Trophoblast cell (in vitro differentiated cells and primary cell): ENCODE measurements at regions not wholly inside any gene's neighbourhood (a gene's known extent, or its start where the extent isn't known, plus 50 kb on each side); places are given as distances from the start of the nearest gene placed in this dataset.

Source experiments
- DNase-seq, 2 donors: peaks; one replicate each; pipeline ENCODE4 v3.0.0-alpha.2; 2016
- H2AFZ ChIP-seq: 2 replicates; pipeline ENCODE4 v1.6.1; 2013; ENCODE audit warnings: low read length, moderate library complexity, mild to moderate bottlenecking; ENCODE audit not compliant: insufficient read depth, poor library complexity
- H2AK5ac ChIP-seq: 2 replicates; pipeline ENCODE4 v1.6.1; 2013; ENCODE audit warnings: mild to moderate bottlenecking, low read length
- H2BK120ac ChIP-seq: 2 replicates; pipeline ENCODE4 v1.6.1; 2013; ENCODE audit warnings: low read length, mild to moderate bottlenecking, moderate library complexity; ENCODE audit not compliant: insufficient read depth, poor library complexity
- H2BK12ac ChIP-seq: 2 replicates; pipeline ENCODE4 v1.6.1; 2013; ENCODE audit warnings: mild to moderate bottlenecking, low read length, moderate library complexity
- H2BK5ac ChIP-seq: 2 replicates; pipeline ENCODE4 v1.6.1; 2013; ENCODE audit warnings: low read length, low read depth, moderate library complexity, mild to moderate bottlenecking; ENCODE audit not compliant: poor library complexity
- H3K14ac ChIP-seq: 2 replicates; pipeline ENCODE4 v1.6.1; 2013; ENCODE audit warnings: mild to moderate bottlenecking, low read length
- H3K18ac ChIP-seq: 2 replicates; pipeline ENCODE4 v1.6.1; 2013; ENCODE audit warnings: mild to moderate bottlenecking, low read length
- H3K23ac ChIP-seq: 2 replicates; pipeline ENCODE4 v1.6.1; 2013; ENCODE audit warnings: low read length
- H3K27ac ChIP-seq: 2 replicates; pipeline ENCODE4 v1.5.1; 2013; ENCODE audit warnings: low read depth, mild to moderate bottlenecking, inconsistent platforms, low read length, moderate library complexity
- H3K27me3 ChIP-seq: 2 replicates; pipeline ENCODE4 v1.6.1; 2013; ENCODE audit warnings: inconsistent platforms, mild to moderate bottlenecking, low read length, moderate library complexity; ENCODE audit not compliant: insufficient read depth
- H3K36me3 ChIP-seq, 2 experiments: 1 replicate in 1 of 2; 2 replicates in 1 of 2; pipeline ENCODE4 v1.6.1; 2013; ENCODE audit warnings: low read length in 2 of 2, mild to moderate bottlenecking in 2 of 2, moderate library complexity in 1 of 2; ENCODE audit not compliant: insufficient read depth in 2 of 2, control insufficient read depth in 1 of 2
- H3K4ac ChIP-seq: 2 replicates; pipeline ENCODE4 v1.6.1; 2013; ENCODE audit warnings: low read depth, mild to moderate bottlenecking, low read length, moderate library complexity
- H3K4me1 ChIP-seq, 2 experiments: 1 replicate in 1 of 2; 2 replicates in 1 of 2; pipeline ENCODE4 v1.6.1; 2013; ENCODE audit warnings: low read length in 2 of 2, mild to moderate bottlenecking in 2 of 2, moderate library complexity in 1 of 2; ENCODE audit not compliant: insufficient read depth in 2 of 2, control insufficient read depth in 1 of 2
- H3K4me2 ChIP-seq: 2 replicates; pipeline ENCODE4 v1.6.1; 2013; ENCODE audit warnings: inconsistent platforms, mild to moderate bottlenecking, low read length, moderate library complexity
- H3K4me3 ChIP-seq: 2 replicates; pipeline ENCODE4 v1.5.1; 2013; ENCODE audit warnings: mild to moderate bottlenecking, low read depth, low read length, inconsistent platforms
- H3K79me1 ChIP-seq: one replicate; pipeline ENCODE4 v1.6.1; 2013; ENCODE audit warnings: low read length
- H3K79me2 ChIP-seq: 2 replicates; pipeline ENCODE4 v1.6.1; 2013; ENCODE audit warnings: low read length, mild to moderate bottlenecking; ENCODE audit not compliant: control insufficient read depth, insufficient read depth, poor library complexity
- H3K9ac ChIP-seq: 2 replicates; pipeline ENCODE4 v1.6.1; 2013; ENCODE audit warnings: mild to moderate bottlenecking, low read length
- H3K9me3 ChIP-seq: 2 replicates; pipeline ENCODE4 v1.6.1; 2013; ENCODE audit warnings: low read depth, mild to moderate bottlenecking, control low read depth, inconsistent platforms, low read length; ENCODE audit not compliant: insufficient read depth
- H4K12ac ChIP-seq: 2 replicates; pipeline ENCODE4 v1.6.1; 2013; ENCODE audit warnings: low read depth, mild to moderate bottlenecking, low read length, moderate library complexity
- H4K8ac ChIP-seq: 2 replicates; pipeline ENCODE4 v1.6.1; 2013; ENCODE audit warnings: low read depth, mild to moderate bottlenecking, low read length, moderate library complexity
- H4K91ac ChIP-seq: one replicate; pipeline ENCODE4 v1.6.1; 2013; ENCODE audit warnings: low read depth, mild to moderate bottlenecking, low read length, moderate library complexity
- WGBS: extraction: QIAGEN DNeasy Blood & Tissue Kit; methylation state at CpG from one replicate; pipeline ENCODE4 v1.1.7; 2013; ENCODE audit warnings: missing lambda C conversion rate; ENCODE audit not compliant: insufficient read length, insufficient coverage; ENCODE audit errors: extremely low coverage; 5-methylcytosine and 5-hydroxymethylcytosine counted together

GRCh38 chr16:86222965-86223551 is 287.3 kb upstream of the FOXF1 start:
- Histone ChIP-seq H2AFZ (no peak overlapping the region), H3K4me3 (no peak overlapping the region), H2AK5ac (no peak overlapping the region), H2BK5ac (no peak overlapping the region), H4K91ac (no peak overlapping the region), H3K27me3 (no peaks in the 10 kb centered on the region), H3K36me3 (no peaks in the 10 kb centered on the region), H3K4ac (no peak overlapping the region), H3K9ac (no peak overlapping the region), H3K27ac (no peak overlapping the region), H2BK12ac (no peak overlapping the region), H2BK120ac (no peak overlapping the region), H3K4me1 (no peaks in the 10 kb centered on the region), H3K14ac (no peak overlapping the region), H3K23ac (no peak overlapping the region), H4K8ac (no peak overlapping the region), H4K12ac (no peak overlapping the region), H3K18ac (no peak overlapping the region), H3K79me2 (no peaks in the 10 kb centered on the region), H3K4me2 (no peak overlapping the region), H3K9me3 (no peaks in the 10 kb centered on the region), H3K79me1 (no peaks in the 10 kb centered on the region)
- WGBS, result no CpG with 5 or more reads among the region's 11 CpGs
- DNase-seq, result no peak

GRCh38 chr16:86224126-86224525 is 286.2 kb upstream of the FOXF1 start:
- no CpG with 5 or more reads among the region's 5 CpGs for WGBS
- Histone ChIP-seq H2BK12ac (no peak overlapping the region), H2BK5ac (no peak overlapping the region), H3K9me3 (no peaks in the 10 kb centered on the region), H3K14ac (no peak overlapping the region), H2AFZ (no peak overlapping the region), H3K79me1 (no peaks in the 10 kb centered on the region), H3K18ac (no peak overlapping the region), H4K91ac (no peak overlapping the region), H3K27ac (no peak overlapping the region), H4K8ac (no peak overlapping the region), H3K4ac (no peak overlapping the region), H3K36me3 (no peaks in the 10 kb centered on the region), H3K4me2 (no peak overlapping the region), H3K79me2 (no peaks in the 10 kb centered on the region), H3K4me3 (no peak overlapping the region), H3K4me1 (no peaks in the 10 kb centered on the region), H3K9ac (no peak overlapping the region), H4K12ac (no peak overlapping the region), H3K27me3 (no peaks in the 10 kb centered on the region), H2AK5ac (no peak overlapping the region), H3K23ac (no peak overlapping the region), H2BK120ac (no peak overlapping the region)
- DNase-seq, result no peak

- Histone ChIP-seq H3K27me3 (no peaks in the 10 kb centered on the region), H3K4me3 (no peak overlapping the region), H3K14ac (no peak overlapping the region), H3K4ac (no peak overlapping the region), H2AK5ac (no peak overlapping the region), H3K4me2 (no peak overlapping the region), H4K91ac (no peak overlapping the region), H2AFZ (no peak overlapping the region), H3K79me1 (no peaks in the 10 kb centered on the region), H3K18ac (no peak overlapping the region), H3K27ac (no peak overlapping the region), H2BK120ac (no peak overlapping the region), H2BK5ac (no peak overlapping the region), H3K23ac (no peak overlapping the region), H3K36me3 (no peaks in the 10 kb centered on the region), H3K9ac (no peak overlapping the region), H4K12ac (no peak overlapping the region), H3K79me2 (no peaks in the 10 kb centered on the region), H3K9me3 (no peaks in the 10 kb centered on the region), H4K8ac (no peak overlapping the region), H2BK12ac (no peak overlapping the region), H3K4me1 (no peaks in the 10 kb centered on the region)
- no peak for DNase-seq
- no CpG with 5 or more reads among the region's 1 CpG for WGBS
Observed at GRCh38 chr16:86224629-86225028, 285.7 kb upstream of the FOXF1 start.

- Histone ChIP-seq H3K4me2 (no peak overlapping the region), H3K9ac (no peak overlapping the region), H4K12ac (no peak overlapping the region), H3K4me1 (no peaks in the 10 kb centered on the region), H2BK5ac (no peak overlapping the region), H3K18ac (no peak overlapping the region), H3K9me3 (no peaks in the 10 kb centered on the region), H2BK12ac (no peak overlapping the region), H3K4ac (no peak overlapping the region), H3K79me2 (no peaks in the 10 kb centered on the region), H3K14ac (no peak overlapping the region), H2BK120ac (no peak overlapping the region), H2AK5ac (no peak overlapping the region), H4K91ac (no peak overlapping the region), H3K23ac (no peak overlapping the region), H2AFZ (no peak overlapping the region), H3K79me1 (no peaks in the 10 kb centered on the region), H3K36me3 (no peaks in the 10 kb centered on the region), H3K27me3 (no peaks in the 10 kb centered on the region), H3K4me3 (no peak overlapping the region), H4K8ac (no peak overlapping the region), H3K27ac (no peak overlapping the region)
- DNase-seq, result no peak
- no CpG with 5 or more reads among the region's 2 CpGs for WGBS
Observed at GRCh38 chr16:86225905-86226371, 284.4 kb upstream of the FOXF1 start.
